ENCODE measurements at regions not wholly inside any gene's neighbourhood (a gene's known extent, or its start where the extent isn't known, plus 50 kb on each side); places are given as distances from the start of the nearest gene placed in this dataset.
"Not testable (repeated sequence)": the region's sequence is repeated elsewhere in the genome, so short reads cannot be mapped to it uniquely, and the experiment has no call there.

DNA sequence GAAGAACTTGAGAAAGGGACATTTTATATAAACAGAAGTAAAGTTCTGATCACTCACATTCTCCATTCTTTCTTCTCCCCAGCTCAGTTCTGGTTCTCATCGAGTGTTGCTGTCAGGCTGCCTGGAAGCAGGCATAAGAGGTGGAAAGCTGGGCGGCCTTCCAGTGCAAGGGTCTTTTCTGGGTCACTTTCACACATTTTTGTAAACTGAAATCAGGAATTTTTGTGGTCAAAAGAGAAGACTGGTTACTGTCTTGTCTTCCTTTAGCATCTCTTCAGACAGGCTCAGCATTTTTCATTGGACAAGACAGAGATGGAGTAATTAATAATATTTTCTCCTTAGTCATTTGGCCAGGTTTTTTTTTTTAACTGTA lies 93.7 kb downstream of the CTH start:
- Histone ChIP-seq H3K4me3 (no peak overlapping the region), H3K27me3 (no peaks in the 10 kb centered on the region), H3K36me3 (replicated peaks in 1 of 2) (no peaks in the 10 kb centered on the region), H3K27ac (no peak overlapping the region), H3K9me3 (replicated peaks in 1 of 3) (no peaks in the 10 kb centered on the region), H3K4me1 (replicated peaks in 1 of 2) (no peaks in the 10 kb centered on the region)
- DNase-seq: no peak
- WGBS, 4 donors: 48 to 59% (median 56%) methylated on average over 2 of the region's 2 CpGs
- intact Hi-C loops (cut with DNase I): loop anchor here in 1 of 2 donors (10.0 kb wide), 1 partner anchor 370 kb away; no protein-coding TSS in a partner anchor
- TF ChIP-seq POLR2A (IDR thresholded peaks at IDR 0.05): no peak
- TF ChIP-seq, protein P1, sequence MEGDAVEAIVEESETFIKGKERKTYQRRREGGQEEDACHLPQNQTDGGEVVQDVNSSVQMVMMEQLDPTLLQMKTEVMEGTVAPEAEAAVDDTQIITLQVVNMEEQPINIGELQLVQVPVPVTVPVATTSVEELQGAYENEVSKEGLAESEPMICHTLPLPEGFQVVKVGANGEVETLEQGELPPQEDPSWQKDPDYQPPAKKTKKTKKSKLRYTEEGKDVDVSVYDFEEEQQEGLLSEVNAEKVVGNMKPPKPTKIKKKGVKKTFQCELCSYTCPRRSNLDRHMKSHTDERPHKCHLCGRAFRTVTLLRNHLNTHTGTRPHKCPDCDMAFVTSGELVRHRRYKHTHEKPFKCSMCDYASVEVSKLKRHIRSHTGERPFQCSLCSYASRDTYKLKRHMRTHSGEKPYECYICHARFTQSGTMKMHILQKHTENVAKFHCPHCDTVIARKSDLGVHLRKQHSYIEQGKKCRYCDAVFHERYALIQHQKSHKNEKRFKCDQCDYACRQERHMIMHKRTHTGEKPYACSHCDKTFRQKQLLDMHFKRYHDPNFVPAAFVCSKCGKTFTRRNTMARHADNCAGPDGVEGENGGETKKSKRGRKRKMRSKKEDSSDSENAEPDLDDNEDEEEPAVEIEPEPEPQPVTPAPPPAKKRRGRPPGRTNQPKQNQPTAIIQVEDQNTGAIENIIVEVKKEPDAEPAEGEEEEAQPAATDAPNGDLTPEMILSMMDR (IDR thresholded peaks at IDR 0.05): no peak

DNA sequence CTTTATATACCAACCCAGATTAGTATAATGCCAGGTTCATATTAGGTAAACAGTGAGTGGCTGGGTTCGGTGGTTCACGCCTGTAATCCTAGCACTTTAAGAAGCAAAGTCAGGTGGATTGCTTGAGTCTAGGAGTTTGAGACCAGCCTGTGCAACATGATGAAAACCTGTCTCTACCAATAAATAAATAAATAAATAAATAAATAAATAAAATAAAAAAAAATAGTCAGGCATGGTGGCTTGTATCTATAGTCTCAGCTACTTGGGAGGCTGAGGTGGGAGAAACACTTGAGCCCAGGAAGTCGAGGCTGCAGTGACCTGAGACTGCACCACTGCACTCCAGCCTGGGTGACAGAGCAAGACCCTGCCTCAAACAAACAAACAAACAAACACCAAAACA lies 96.9 kb downstream of the CTH start:
- DNase-seq; H3K27ac ChIP-seq; H3K4me3 ChIP-seq; H3K27me3 ChIP-seq; H3K36me3 ChIP-seq (replicated peaks in 1 of 2); H3K4me1 ChIP-seq (replicated peaks in 1 of 2); H3K9me3 ChIP-seq (replicated peaks in 1 of 3): not testable (repeated sequence)
- intact Hi-C loops (cut with DNase I): loop anchor here in 1 of 2 donors (10.0 kb wide), 1 partner anchor 373 kb away; no protein-coding TSS in a partner anchor
- 73 to 94% (median 85%) methylated on average over 3 of the region's 3 CpGs for WGBS, 4 donors

DNA sequence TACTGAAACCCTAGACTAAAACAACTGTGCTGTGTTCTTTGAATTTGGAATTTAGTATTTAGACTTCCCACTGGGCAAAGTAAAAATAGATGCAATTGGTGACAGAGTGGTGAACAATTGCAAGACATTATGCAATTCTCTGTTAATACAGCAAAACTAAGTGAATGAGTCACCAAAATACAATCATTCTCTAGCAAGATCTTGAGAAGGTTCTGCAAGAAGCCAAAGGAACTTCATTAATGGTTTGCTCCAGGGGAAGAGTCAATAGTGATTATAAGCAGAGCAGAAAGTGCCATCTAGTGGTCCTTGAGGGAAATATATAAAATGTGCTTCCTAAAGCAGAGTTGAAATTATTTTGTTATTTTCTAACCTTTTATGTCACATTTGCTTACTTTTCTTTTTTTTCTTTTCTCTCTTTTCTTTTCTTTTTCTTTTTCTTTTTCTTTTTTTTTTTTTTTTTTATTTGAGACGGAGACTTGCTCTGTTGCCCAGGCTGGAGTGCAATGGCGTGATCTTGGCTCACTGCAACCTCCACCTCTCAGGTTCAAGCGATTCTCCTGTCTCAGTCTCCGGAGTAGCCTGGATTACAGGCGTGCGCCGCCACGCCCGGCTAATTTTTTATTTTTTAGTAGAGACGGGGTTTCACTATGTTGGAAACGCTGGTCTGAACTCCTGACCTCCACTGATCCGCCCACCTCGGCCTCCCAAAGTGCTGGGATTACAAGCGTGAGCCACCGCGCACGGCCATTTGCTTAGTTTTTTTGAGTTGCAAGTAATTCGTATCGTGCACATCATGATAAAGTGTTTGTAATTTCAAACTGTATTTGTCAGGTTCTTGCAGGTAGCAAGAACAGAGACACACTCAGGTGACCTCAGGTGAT lies 99.2 kb downstream of the CTH start:
- Histone ChIP-seq H3K27me3 (no peaks in the 10 kb centered on the region), H3K4me3 (no peak overlapping the region), H3K9me3 (replicated peaks in 1 of 3) (no peaks in the 10 kb centered on the region), H3K4me1 (replicated peaks in 1 of 2) (no peaks in the 10 kb centered on the region), H3K36me3 (replicated peaks in 1 of 2) (no peaks in the 10 kb centered on the region), H3K27ac (no peak overlapping the region)
- no peak for DNase-seq
- 54 to 58% (median 57%) methylated on average over 18 to 19 of the region's 19 CpGs for WGBS, 4 donors
- no peak for TF ChIP-seq POLR2A (IDR thresholded peaks at IDR 0.05)
- TF ChIP-seq, protein P1 (IDR thresholded peaks at IDR 0.05): peak; percentile 56 to 81 (median 76)
- intact Hi-C loops (cut with DNase I): loop anchor here in 1 of 2 donors (10.0 kb wide), 1 partner anchor 375 kb away; no protein-coding TSS in a partner anchor

DNA sequence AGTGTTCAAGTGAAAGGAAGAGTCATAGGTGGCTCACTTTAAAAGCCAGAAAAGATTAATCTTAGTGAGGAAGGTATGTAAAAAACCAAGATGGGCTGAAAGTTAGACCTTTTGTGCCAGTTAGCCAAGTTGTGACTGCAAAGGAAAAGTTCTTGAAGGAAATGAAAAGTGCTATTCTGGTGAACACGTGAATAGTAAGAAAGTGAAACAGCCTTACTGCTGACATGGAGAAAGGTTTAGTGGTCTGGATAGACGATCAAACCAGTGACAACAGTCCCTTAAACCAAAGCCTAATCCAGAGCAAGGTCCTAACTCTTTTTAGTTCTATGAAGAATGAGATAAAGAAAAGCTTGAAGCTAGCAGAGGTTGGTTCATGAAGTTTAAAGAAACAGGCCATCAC lies 106.4 kb downstream of the CTH start:
- Histone ChIP-seq H3K27ac (no peak overlapping the region), H3K4me3 (no peak overlapping the region), H3K27me3 (no peaks in the 10 kb centered on the region), H3K9me3 (replicated peaks in 1 of 3) (no peaks in the 10 kb centered on the region), H3K4me1 (replicated peaks in 1 of 2) (no peaks in the 10 kb centered on the region), H3K36me3 (replicated peaks in 1 of 2) (no peaks in the 10 kb centered on the region)
- WGBS, 4 donors: 75 to 84% (median 78%) methylated on average over 2 of the region's 2 CpGs
- DNase-seq: no peak
- TF ChIP-seq, protein P1 (IDR thresholded peaks at IDR 0.05): no peak
- TF ChIP-seq POLR2A (IDR thresholded peaks at IDR 0.05): no peak
- intact Hi-C loops (cut with DNase I): no loop called here

DNA sequence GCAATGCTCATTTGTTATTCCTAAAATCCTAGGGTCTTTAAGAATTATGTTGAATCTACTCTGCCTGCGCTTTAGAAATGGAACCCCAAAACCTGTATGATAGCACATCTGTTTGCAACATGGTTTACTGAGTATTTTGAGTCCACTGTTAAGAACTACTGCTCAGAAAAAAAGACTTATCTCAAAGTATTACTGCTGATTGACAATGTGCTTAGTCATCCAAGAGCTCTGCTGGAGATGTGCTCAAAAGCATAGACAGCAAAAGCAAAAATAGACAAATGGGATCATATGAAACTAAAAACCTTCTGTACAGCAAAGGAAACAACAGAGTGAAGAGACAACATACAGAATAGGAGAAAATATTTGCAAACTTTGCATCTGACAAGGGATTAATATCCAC lies 107.0 kb downstream of the CTH start:
- no peaks in the 10 kb centered on the region for H3K9me3 ChIP-seq (replicated peaks in 1 of 3)
- 77 to 96% (median 91%) methylated on average over 1 of the region's 1 CpG for WGBS, 4 donors
- no peak for DNase-seq
- no peaks in the 10 kb centered on the region for H3K4me1 ChIP-seq (replicated peaks in 1 of 2)
- no peaks in the 10 kb centered on the region for H3K36me3 ChIP-seq (replicated peaks in 1 of 2)
- H3K27me3 ChIP-seq: no peaks in the 10 kb centered on the region
- no peak for TF ChIP-seq POLR2A (IDR thresholded peaks at IDR 0.05)
- TF ChIP-seq, protein P1 (IDR thresholded peaks at IDR 0.05): no peak
- no peak overlapping the region for H3K4me3 ChIP-seq
- intact Hi-C loops (cut with DNase I): no loop called here
- H3K27ac ChIP-seq: no peak overlapping the region

Measured in adrenal gland (tissue), 9 donors.